ENCODE measurements at regions not wholly inside any gene's neighbourhood (a gene's known extent, or its start where the extent isn't known, plus 50 kb on each side); places are given as distances from the start of the nearest gene placed in this dataset.

- DNase-seq (ENCODE audit: low read depth in 4 of 4, low spot score in 3 of 4) = no peak
Measured at GRCh38 chr14:105859717-105860614, 333.6 kb downstream of the TMEM121 start.

- DNase-seq (ENCODE audit: low read depth in 4 of 4, low spot score in 3 of 4) = no peak
Measured at GRCh38 chr14:105860615-105861580, 334.5 kb downstream of the TMEM121 start.

- DNase-seq (ENCODE audit: low read depth in 4 of 4, low spot score in 3 of 4) = no peak
Measured at GRCh38 chr14:105861985-105862465, 335.6 kb downstream of the TMEM121 start.

- DNase-seq (ENCODE audit: low read depth in 4 of 4, low spot score in 3 of 4) = no peak
Measured at GRCh38 chr14:105862581-105863239, 336.3 kb downstream of the TMEM121 start.

- DNase-seq (ENCODE audit: low read depth in 4 of 4, low spot score in 3 of 4) = no peak
Measured at GRCh38 chr14:105863296-105864108, 337.1 kb downstream of the TMEM121 start.

GRCh38 chr14:105864116-105864515 lies 337.7 kb downstream of the TMEM121 start:
- no peak for DNase-seq (ENCODE audit: low read depth in 4 of 4, low spot score in 3 of 4)

GRCh38 chr14:105864651-105865265 lies 338.4 kb downstream of the TMEM121 start:
- DNase-seq (ENCODE audit: low read depth in 4 of 4, low spot score in 3 of 4) = no peak

- no peak for DNase-seq (ENCODE audit: low read depth in 4 of 4, low spot score in 3 of 4)
Measured at GRCh38 chr14:105865266-105865903, 339.0 kb downstream of the TMEM121 start.

GRCh38 chr14:105865904-105866840 lies 339.8 kb downstream of the TMEM121 start:
- DNase-seq (ENCODE audit: low read depth in 4 of 4, low spot score in 3 of 4) = no peak

- no peak for DNase-seq (ENCODE audit: low read depth in 4 of 4, low spot score in 3 of 4)
Measured at GRCh38 chr14:105866841-105867321, 340.5 kb downstream of the TMEM121 start.

GRCh38 chr14:105867961-105868599 lies 341.7 kb downstream of the TMEM121 start:
- no peak for DNase-seq (ENCODE audit: low read depth in 4 of 4, low spot score in 3 of 4)

- DNase-seq (ENCODE audit: low read depth in 4 of 4, low spot score in 3 of 4) = no peak
Measured at GRCh38 chr14:105871590-105871989, 345.2 kb downstream of the TMEM121 start.

- DNase-seq (ENCODE audit: low read depth in 4 of 4, low spot score in 3 of 4) = no peak
Measured at GRCh38 chr14:105873870-105874512, 347.6 kb downstream of the TMEM121 start.

GRCh38 chr14:105876158-105876557 lies 349.8 kb downstream of the TMEM121 start:
- no peak for DNase-seq (ENCODE audit: low read depth in 4 of 4, low spot score in 3 of 4)

- DNase-seq (ENCODE audit: low read depth in 4 of 4, low spot score in 3 of 4) = no peak
Measured at GRCh38 chr14:105876829-105877228, 350.4 kb downstream of the TMEM121 start.

GRCh38 chr14:105877645-105878044 lies 351.3 kb downstream of the TMEM121 start:
- no peak for DNase-seq (ENCODE audit: low read depth in 4 of 4, low spot score in 3 of 4)

- no peak for DNase-seq (ENCODE audit: low read depth in 4 of 4, low spot score in 3 of 4)
Measured at GRCh38 chr14:105878125-105878524, 351.7 kb downstream of the TMEM121 start.
